Neural cell (in vitro differentiated cells): ENCODE measurements at regions not wholly inside any gene's neighbourhood (a gene's known extent, or its start where the extent isn't known, plus 50 kb on each side); places are given as distances from the start of the nearest gene placed in this dataset.

ENCODE experiments used
- EP300 ChIP-seq: fragments of 450-650 bp; conservative IDR thresholded peaks from 2 replicates; pipeline ENCODE4 v1.6.1; 2014; ENCODE audit warnings: antibody characterized with exemption, mild to moderate bottlenecking, moderate library complexity; ENCODE audit not compliant: poor library complexity, severe bottlenecking
- EZH2 ChIP-seq: fragments of 200-600, 300-800 bp; shearing (Covaris generic), sonication (generic); IDR thresholded peaks from 2 replicates; pipeline ENCODE4 v1.6.1; 2014; ENCODE audit warnings: antibody characterized with exemption, low read length, borderline replicate concordance, mild to moderate bottlenecking; ENCODE audit not compliant: insufficient read depth, poor library complexity, severe bottlenecking
- MXI1 ChIP-seq: fragments of 450-650 bp; conservative IDR thresholded peaks from 2 replicates; pipeline ENCODE4 v1.6.1; 2014; ENCODE audit warnings: antibody characterized with exemption, mild to moderate bottlenecking; ENCODE audit not compliant: poor library complexity, severe bottlenecking
- POLR2AphosphoS5 ChIP-seq: IDR thresholded peaks from 2 replicates; pipeline ENCODE4 v1.6.1; 2012
- RAD21 ChIP-seq: fragments of 450-650 bp; conservative IDR thresholded peaks from 2 replicates; pipeline ENCODE4 v1.6.1; 2014; ENCODE audit warnings: antibody characterized with exemption, mild to moderate bottlenecking, moderate library complexity
- SMC3 ChIP-seq: fragments of 450-650 bp; conservative IDR thresholded peaks from 2 replicates; pipeline ENCODE4 v1.6.1; 2014; ENCODE audit warnings: antibody characterized with exemption, mild to moderate bottlenecking, moderate library complexity; ENCODE audit not compliant: poor library complexity
- TAF1 ChIP-seq: IDR thresholded peaks from 2 replicates; pipeline ENCODE4 v1.6.1; 2012; ENCODE audit warnings: low read depth
- TF ChIP-seq, protein P1 (sequence below): fragments of 450-650 bp; IDR thresholded peaks from 2 replicates; pipeline ENCODE4 v1.5.1; 2014; ENCODE audit warnings: antibody characterized with exemption, mild to moderate bottlenecking, moderate library complexity; ENCODE audit not compliant: poor library complexity, severe bottlenecking
- TF ChIP-seq, protein P2 (sequence below): IDR thresholded peaks from 2 replicates; pipeline ENCODE4 v1.6.1; 2012; ENCODE audit warnings: borderline replicate concordance

DNA sequence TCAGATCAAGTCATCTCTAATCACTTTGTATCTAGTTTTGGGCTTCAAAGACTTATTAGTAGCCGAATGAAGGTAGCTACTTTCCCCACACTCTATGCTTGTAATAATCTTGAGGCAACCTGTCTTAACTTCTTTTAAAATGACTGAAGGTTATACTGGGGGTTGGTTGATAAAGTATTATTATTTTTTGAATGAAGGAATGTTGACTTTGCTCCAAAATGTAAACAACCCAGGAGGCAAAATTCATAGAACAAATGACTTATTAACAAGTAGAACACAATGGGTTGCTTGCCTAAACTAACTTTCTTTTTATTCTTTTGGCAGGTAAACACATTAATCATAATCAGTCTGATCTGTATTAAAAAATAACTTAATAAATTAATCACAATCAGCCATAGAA, 440.0 kb downstream of the USP25 start:
- TF ChIP-seq, protein P1, sequence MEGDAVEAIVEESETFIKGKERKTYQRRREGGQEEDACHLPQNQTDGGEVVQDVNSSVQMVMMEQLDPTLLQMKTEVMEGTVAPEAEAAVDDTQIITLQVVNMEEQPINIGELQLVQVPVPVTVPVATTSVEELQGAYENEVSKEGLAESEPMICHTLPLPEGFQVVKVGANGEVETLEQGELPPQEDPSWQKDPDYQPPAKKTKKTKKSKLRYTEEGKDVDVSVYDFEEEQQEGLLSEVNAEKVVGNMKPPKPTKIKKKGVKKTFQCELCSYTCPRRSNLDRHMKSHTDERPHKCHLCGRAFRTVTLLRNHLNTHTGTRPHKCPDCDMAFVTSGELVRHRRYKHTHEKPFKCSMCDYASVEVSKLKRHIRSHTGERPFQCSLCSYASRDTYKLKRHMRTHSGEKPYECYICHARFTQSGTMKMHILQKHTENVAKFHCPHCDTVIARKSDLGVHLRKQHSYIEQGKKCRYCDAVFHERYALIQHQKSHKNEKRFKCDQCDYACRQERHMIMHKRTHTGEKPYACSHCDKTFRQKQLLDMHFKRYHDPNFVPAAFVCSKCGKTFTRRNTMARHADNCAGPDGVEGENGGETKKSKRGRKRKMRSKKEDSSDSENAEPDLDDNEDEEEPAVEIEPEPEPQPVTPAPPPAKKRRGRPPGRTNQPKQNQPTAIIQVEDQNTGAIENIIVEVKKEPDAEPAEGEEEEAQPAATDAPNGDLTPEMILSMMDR = no peak
- TF ChIP-seq POLR2AphosphoS5 = no peak
- no peak for TF ChIP-seq EZH2
- TF ChIP-seq TAF1 = no peak
- TF ChIP-seq RAD21 = no peak
- TF ChIP-seq SMC3 = no peak
- TF ChIP-seq MXI1 = no peak
- TF ChIP-seq, protein P2, sequence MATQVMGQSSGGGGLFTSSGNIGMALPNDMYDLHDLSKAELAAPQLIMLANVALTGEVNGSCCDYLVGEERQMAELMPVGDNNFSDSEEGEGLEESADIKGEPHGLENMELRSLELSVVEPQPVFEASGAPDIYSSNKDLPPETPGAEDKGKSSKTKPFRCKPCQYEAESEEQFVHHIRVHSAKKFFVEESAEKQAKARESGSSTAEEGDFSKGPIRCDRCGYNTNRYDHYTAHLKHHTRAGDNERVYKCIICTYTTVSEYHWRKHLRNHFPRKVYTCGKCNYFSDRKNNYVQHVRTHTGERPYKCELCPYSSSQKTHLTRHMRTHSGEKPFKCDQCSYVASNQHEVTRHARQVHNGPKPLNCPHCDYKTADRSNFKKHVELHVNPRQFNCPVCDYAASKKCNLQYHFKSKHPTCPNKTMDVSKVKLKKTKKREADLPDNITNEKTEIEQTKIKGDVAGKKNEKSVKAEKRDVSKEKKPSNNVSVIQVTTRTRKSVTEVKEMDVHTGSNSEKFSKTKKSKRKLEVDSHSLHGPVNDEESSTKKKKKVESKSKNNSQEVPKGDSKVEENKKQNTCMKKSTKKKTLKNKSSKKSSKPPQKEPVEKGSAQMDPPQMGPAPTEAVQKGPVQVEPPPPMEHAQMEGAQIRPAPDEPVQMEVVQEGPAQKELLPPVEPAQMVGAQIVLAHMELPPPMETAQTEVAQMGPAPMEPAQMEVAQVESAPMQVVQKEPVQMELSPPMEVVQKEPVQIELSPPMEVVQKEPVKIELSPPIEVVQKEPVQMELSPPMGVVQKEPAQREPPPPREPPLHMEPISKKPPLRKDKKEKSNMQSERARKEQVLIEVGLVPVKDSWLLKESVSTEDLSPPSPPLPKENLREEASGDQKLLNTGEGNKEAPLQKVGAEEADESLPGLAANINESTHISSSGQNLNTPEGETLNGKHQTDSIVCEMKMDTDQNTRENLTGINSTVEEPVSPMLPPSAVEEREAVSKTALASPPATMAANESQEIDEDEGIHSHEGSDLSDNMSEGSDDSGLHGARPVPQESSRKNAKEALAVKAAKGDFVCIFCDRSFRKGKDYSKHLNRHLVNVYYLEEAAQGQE = no peak
- TF ChIP-seq EP300 = no peak
